ENCODE measurements at regions not wholly inside any gene's neighbourhood (a gene's known extent, or its start where the extent isn't known, plus 50 kb on each side); places are given as distances from the start of the nearest gene placed in this dataset.
"Not testable (repeated sequence)": the region's sequence is repeated elsewhere in the genome, so short reads cannot be mapped to it uniquely, and the experiment has no call there.

- DNase-seq (ENCODE audit: low read depth) = no peak
These were observed 148.8 kb upstream of the SFSWAP start for GRCh38 chr12:131561891-131562684.

- not testable (repeated sequence) for DNase-seq (ENCODE audit: low read depth)
These were observed 146.7 kb upstream of the SFSWAP start for GRCh38 chr12:131564138-131564727.

GRCh38 chr12:131564845-131565244 is 146.0 kb upstream of the SFSWAP start:
- DNase-seq (ENCODE audit: low read depth) = no peak

GRCh38 chr12:131565267-131566015 is 145.4 kb upstream of the SFSWAP start:
- no peak for DNase-seq (ENCODE audit: low read depth)

GRCh38 chr12:131568336-131568735 is 142.6 kb upstream of the SFSWAP start:
- no peak for DNase-seq (ENCODE audit: low read depth)

- no peak for DNase-seq (ENCODE audit: low read depth)
These were observed 140.3 kb upstream of the SFSWAP start for GRCh38 chr12:131570596-131570995.

GRCh38 chr12:131571827-131572226 is 139.1 kb upstream of the SFSWAP start:
- DNase-seq (ENCODE audit: low read depth) = no peak

- DNase-seq (ENCODE audit: low read depth) = no peak
These were observed 138.3 kb upstream of the SFSWAP start for GRCh38 chr12:131572626-131573025.

GRCh38 chr12:131573631-131574394 is 137.1 kb upstream of the SFSWAP start:
- DNase-seq (ENCODE audit: low read depth) = no peak

GRCh38 chr12:131574395-131574771 is 136.5 kb upstream of the SFSWAP start:
- DNase-seq (ENCODE audit: low read depth) = no peak

- no peak for DNase-seq (ENCODE audit: low read depth)
These were observed 135.5 kb upstream of the SFSWAP start for GRCh38 chr12:131575371-131575770.

GRCh38 chr12:131576734-131577133 is 134.2 kb upstream of the SFSWAP start:
- DNase-seq (ENCODE audit: low read depth) = not testable (repeated sequence)

- no peak for DNase-seq (ENCODE audit: low read depth)
These were observed 133.1 kb upstream of the SFSWAP start for GRCh38 chr12:131577766-131578165.

GRCh38 chr12:131578828-131579470 is 131.9 kb upstream of the SFSWAP start:
- no peak for DNase-seq (ENCODE audit: low read depth)

- no peak for DNase-seq (ENCODE audit: low read depth)
These were observed 127.7 kb upstream of the SFSWAP start for GRCh38 chr12:131583090-131583712.

- DNase-seq (ENCODE audit: low read depth) = no peak
These were observed 124.6 kb upstream of the SFSWAP start for GRCh38 chr12:131586269-131586668.

GRCh38 chr12:131586761-131587160 is 124.1 kb upstream of the SFSWAP start:
- no peak for DNase-seq (ENCODE audit: low read depth)

GRCh38 chr12:131587565-131587964 is 123.3 kb upstream of the SFSWAP start:
- no peak for DNase-seq (ENCODE audit: low read depth)

GRCh38 chr12:131589221-131589897 is 121.5 kb upstream of the SFSWAP start:
- no peak for DNase-seq (ENCODE audit: low read depth)

- DNase-seq (ENCODE audit: low read depth) = no peak
These were observed 120.9 kb upstream of the SFSWAP start for GRCh38 chr12:131589966-131590365.
